Gastrocnemius medialis (tissue), 4 donors: ENCODE measurements at regions not wholly inside any gene's neighbourhood (a gene's known extent, or its start where the extent isn't known, plus 50 kb on each side); places are given as distances from the start of the nearest gene placed in this dataset.

Source experiments
- POLR2A ChIP-seq, 2 donors: fragments of 450-650 bp; IDR thresholded peaks; one replicate each; pipeline ENCODE4 v1.6.1; 2017; ENCODE audit warnings: antibody characterized with exemption in 2 of 2, mild to moderate bottlenecking in 2 of 2, moderate library complexity in 2 of 2
- TF ChIP-seq, protein P1 (sequence below), 5 experiments: fragments of 450-650 bp in 3 of 5; fragments of 200-600 bp in 2 of 5; sonication (generic) in 2 of 5; IDR thresholded peaks in 4 of 5; conservative IDR thresholded peaks in 1 of 5; 1 replicate in 4 of 5; 2 replicates in 1 of 5; pipeline ENCODE4 v1.5.1; 2016 to 2019; ENCODE audit warnings: antibody characterized with exemption in 5 of 5, mild to moderate bottlenecking in 3 of 5, moderate library complexity in 3 of 5

DNA sequence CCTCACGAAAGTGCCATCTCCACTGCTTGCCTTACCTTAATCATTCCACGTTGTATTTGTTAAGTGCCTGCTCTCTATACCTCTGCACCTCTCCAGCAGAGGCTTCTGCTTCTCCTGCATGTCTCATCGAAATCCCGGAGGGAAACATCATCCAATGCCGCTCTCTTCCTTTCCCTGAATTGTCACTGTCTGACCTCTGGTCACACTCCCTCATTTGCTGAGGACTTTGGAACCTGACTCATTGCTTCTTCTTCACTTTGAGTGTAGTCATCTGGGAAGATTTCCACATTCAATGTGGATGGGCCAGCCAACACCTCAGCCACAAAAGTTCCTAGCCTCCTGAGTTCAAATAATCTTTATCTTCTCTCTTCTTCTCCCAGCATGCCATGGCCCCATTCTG is 78.9 kb upstream of the BEND6 start:
- no peak for TF ChIP-seq POLR2A (IDR thresholded peaks at IDR 0.05)
- TF ChIP-seq, protein P1, sequence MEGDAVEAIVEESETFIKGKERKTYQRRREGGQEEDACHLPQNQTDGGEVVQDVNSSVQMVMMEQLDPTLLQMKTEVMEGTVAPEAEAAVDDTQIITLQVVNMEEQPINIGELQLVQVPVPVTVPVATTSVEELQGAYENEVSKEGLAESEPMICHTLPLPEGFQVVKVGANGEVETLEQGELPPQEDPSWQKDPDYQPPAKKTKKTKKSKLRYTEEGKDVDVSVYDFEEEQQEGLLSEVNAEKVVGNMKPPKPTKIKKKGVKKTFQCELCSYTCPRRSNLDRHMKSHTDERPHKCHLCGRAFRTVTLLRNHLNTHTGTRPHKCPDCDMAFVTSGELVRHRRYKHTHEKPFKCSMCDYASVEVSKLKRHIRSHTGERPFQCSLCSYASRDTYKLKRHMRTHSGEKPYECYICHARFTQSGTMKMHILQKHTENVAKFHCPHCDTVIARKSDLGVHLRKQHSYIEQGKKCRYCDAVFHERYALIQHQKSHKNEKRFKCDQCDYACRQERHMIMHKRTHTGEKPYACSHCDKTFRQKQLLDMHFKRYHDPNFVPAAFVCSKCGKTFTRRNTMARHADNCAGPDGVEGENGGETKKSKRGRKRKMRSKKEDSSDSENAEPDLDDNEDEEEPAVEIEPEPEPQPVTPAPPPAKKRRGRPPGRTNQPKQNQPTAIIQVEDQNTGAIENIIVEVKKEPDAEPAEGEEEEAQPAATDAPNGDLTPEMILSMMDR (IDR thresholded peaks at IDR 0.05 in 4 of 5, conservative IDR thresholded peaks at IDR 0.05 in 1 of 5) = no peak
